ENCODE measurements at regions not wholly inside any gene's neighbourhood (a gene's known extent, or its start where the extent isn't known, plus 50 kb on each side); places are given as distances from the start of the nearest gene placed in this dataset.

GRCh38 chr9:79046401-79046800, 525.4 kb upstream of the TLE4 start:
- TF ChIP-seq, protein P1, sequence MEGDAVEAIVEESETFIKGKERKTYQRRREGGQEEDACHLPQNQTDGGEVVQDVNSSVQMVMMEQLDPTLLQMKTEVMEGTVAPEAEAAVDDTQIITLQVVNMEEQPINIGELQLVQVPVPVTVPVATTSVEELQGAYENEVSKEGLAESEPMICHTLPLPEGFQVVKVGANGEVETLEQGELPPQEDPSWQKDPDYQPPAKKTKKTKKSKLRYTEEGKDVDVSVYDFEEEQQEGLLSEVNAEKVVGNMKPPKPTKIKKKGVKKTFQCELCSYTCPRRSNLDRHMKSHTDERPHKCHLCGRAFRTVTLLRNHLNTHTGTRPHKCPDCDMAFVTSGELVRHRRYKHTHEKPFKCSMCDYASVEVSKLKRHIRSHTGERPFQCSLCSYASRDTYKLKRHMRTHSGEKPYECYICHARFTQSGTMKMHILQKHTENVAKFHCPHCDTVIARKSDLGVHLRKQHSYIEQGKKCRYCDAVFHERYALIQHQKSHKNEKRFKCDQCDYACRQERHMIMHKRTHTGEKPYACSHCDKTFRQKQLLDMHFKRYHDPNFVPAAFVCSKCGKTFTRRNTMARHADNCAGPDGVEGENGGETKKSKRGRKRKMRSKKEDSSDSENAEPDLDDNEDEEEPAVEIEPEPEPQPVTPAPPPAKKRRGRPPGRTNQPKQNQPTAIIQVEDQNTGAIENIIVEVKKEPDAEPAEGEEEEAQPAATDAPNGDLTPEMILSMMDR (IDR thresholded peaks at IDR 0.05) = no peak
- no peak for TF ChIP-seq ZFX (IDR thresholded peaks at IDR 0.05; ENCODE audit: borderline replicate concordance)

Data from 22Rv1 (cell line).